Astrocyte (in vitro differentiated cells and primary cell): ENCODE measurements at regions not wholly inside any gene's neighbourhood (a gene's known extent, or its start where the extent isn't known, plus 50 kb on each side); places are given as distances from the start of the nearest gene placed in this dataset.

ENCODE experiments used
- DNase-seq: peaks from one replicate; pipeline ENCODE4 v3.0.0-alpha.2; 2010; ENCODE audit warnings: low read depth
- FAIRE-seq: peaks from 2 replicates; lab custom pipeline; 2011; peaks lifted over from hg19 to GRCh38; lab: Jason Lieb, UNC
- H2AFZ ChIP-seq: 2 replicates; pipeline ENCODE4 v1.6.0; 2012; ENCODE audit warnings: low read depth, low read length, inconsistent platforms
- H3K27ac ChIP-seq: 2 replicates; pipeline ENCODE4 v1.5.1; 2011; ENCODE audit warnings: low read depth, low read length, inconsistent platforms
- H3K27me3 ChIP-seq: 2 replicates; pipeline ENCODE4 v1.6.0; 2011; ENCODE audit warnings: low read length, inconsistent platforms; ENCODE audit not compliant: insufficient read depth
- H3K36me3 ChIP-seq: 2 replicates; pipeline ENCODE4 v1.5.1; 2011; ENCODE audit warnings: low read length, inconsistent platforms; ENCODE audit not compliant: insufficient read depth
- H3K4me1 ChIP-seq: 2 replicates; pipeline ENCODE4 v1.5.1; 2011; ENCODE audit warnings: low read length, inconsistent platforms; ENCODE audit not compliant: insufficient read depth
- H3K4me2 ChIP-seq: 2 replicates; pipeline ENCODE4 v1.6.0; 2012; ENCODE audit warnings: low read length, inconsistent platforms
- H3K4me3 ChIP-seq: 2 replicates; pipeline ENCODE4 v1.5.1; 2011; ENCODE audit warnings: low read depth, mild to moderate bottlenecking, low read length, inconsistent platforms; ENCODE audit not compliant: insufficient read depth
- H3K79me2 ChIP-seq: 2 replicates; pipeline ENCODE4 v1.6.0; 2012; ENCODE audit warnings: mild to moderate bottlenecking, low read length, inconsistent platforms; ENCODE audit not compliant: insufficient read depth
- H3K9ac ChIP-seq: 2 replicates; pipeline ENCODE4 v1.6.0; 2012; ENCODE audit warnings: mild to moderate bottlenecking, low read length, inconsistent platforms
- H3K9me3 ChIP-seq: 2 replicates; pipeline ENCODE4 v1.5.1; 2012; ENCODE audit warnings: low read depth, mild to moderate bottlenecking, low read length, inconsistent platforms; ENCODE audit not compliant: insufficient read depth
- H4K20me1 ChIP-seq: 2 replicates; pipeline ENCODE4 v1.6.0; 2012; ENCODE audit warnings: low read length, inconsistent platforms; ENCODE audit not compliant: insufficient read depth
- H3K27ac Mint-ChIP-seq: one replicate; pipeline ENCODE4 v1.8.0; 2021; ENCODE audit warnings: mild to moderate bottlenecking, mixed read lengths; ENCODE audit not compliant: unreplicated experiment
- H3K27me3 Mint-ChIP-seq: one replicate; pipeline ENCODE4 v1.8.0; 2021; ENCODE audit warnings: low read depth, mixed read lengths; ENCODE audit not compliant: unreplicated experiment
- H3K36me3 Mint-ChIP-seq: one replicate; pipeline ENCODE4 v1.8.0; 2021; ENCODE audit warnings: low read depth, mixed read lengths; ENCODE audit not compliant: unreplicated experiment
- H3K4me1 Mint-ChIP-seq: one replicate; pipeline ENCODE4 v1.8.0; 2021; ENCODE audit warnings: low read depth, mixed read lengths; ENCODE audit not compliant: unreplicated experiment
- H3K4me3 Mint-ChIP-seq: one replicate; pipeline ENCODE4 v1.8.0; 2021; ENCODE audit warnings: mild to moderate bottlenecking, moderate library complexity, mixed read lengths; ENCODE audit not compliant: unreplicated experiment
- H3K9me3 Mint-ChIP-seq: one replicate; pipeline ENCODE4 v1.8.0; 2021; ENCODE audit warnings: mild to moderate bottlenecking, mixed read lengths; ENCODE audit not compliant: unreplicated experiment
- EZH2 ChIP-seq: IDR thresholded peaks from 2 replicates; pipeline ENCODE4 v1.6.1; 2012; ENCODE audit warnings: mild to moderate bottlenecking, low read length, inconsistent platforms; ENCODE audit not compliant: insufficient read depth
- TF ChIP-seq, protein P1 (sequence below): IDR thresholded peaks from 2 replicates; pipeline ENCODE4 v1.5.1; 2011; ENCODE audit warnings: low read depth, mild to moderate bottlenecking, inconsistent platforms, low read length, moderate library complexity; ENCODE audit not compliant: insufficient read depth

DNA sequence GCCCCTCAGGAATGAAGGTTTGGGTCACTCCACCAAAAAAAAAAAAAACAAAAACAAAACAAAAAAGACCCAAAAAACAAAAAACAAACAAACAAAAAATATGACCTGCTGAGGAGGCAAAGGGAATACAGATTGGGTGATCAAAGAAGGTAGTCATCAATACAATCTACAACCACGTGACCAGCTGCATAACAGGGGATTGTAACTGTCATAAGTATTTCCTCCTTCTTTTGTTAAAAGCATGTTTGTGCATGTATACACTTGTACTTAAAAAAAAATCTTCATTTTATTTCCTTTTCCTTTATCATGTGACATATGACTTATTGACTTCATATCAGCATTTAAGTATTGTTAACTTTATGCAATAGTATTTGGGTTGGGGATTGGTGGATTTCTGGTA lies 165.1 kb upstream of the IRS2 start:
- H3K27me3 Mint-ChIP-seq = no peaks in the 10 kb centered on the region
- Histone ChIP-seq H3K27ac (no peak overlapping the region), H3K79me2 (no peaks in the 10 kb centered on the region), H3K27me3 (no peaks in the 10 kb centered on the region), H3K36me3 (no peaks in the 10 kb centered on the region), H3K9me3 (no peaks in the 10 kb centered on the region), H3K4me2 (no peak overlapping the region), H3K4me1 (no peaks in the 10 kb centered on the region), H3K9ac (no peak overlapping the region), H2AFZ (no peak overlapping the region), H3K4me3 (no peak overlapping the region), H4K20me1 (no peaks in the 10 kb centered on the region)
- no peak overlapping the region for H3K4me3 Mint-ChIP-seq
- TF ChIP-seq, protein P1, sequence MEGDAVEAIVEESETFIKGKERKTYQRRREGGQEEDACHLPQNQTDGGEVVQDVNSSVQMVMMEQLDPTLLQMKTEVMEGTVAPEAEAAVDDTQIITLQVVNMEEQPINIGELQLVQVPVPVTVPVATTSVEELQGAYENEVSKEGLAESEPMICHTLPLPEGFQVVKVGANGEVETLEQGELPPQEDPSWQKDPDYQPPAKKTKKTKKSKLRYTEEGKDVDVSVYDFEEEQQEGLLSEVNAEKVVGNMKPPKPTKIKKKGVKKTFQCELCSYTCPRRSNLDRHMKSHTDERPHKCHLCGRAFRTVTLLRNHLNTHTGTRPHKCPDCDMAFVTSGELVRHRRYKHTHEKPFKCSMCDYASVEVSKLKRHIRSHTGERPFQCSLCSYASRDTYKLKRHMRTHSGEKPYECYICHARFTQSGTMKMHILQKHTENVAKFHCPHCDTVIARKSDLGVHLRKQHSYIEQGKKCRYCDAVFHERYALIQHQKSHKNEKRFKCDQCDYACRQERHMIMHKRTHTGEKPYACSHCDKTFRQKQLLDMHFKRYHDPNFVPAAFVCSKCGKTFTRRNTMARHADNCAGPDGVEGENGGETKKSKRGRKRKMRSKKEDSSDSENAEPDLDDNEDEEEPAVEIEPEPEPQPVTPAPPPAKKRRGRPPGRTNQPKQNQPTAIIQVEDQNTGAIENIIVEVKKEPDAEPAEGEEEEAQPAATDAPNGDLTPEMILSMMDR = no peak
- no peak for TF ChIP-seq EZH2
- H3K27ac Mint-ChIP-seq = no peak overlapping the region
- H3K36me3 Mint-ChIP-seq = no peaks in the 10 kb centered on the region
- FAIRE-seq = no peak
- no peaks in the 10 kb centered on the region for H3K9me3 Mint-ChIP-seq
- H3K4me1 Mint-ChIP-seq = peaks cover 8% of the 10 kb centered on the region
- no peak for DNase-seq

DNA sequence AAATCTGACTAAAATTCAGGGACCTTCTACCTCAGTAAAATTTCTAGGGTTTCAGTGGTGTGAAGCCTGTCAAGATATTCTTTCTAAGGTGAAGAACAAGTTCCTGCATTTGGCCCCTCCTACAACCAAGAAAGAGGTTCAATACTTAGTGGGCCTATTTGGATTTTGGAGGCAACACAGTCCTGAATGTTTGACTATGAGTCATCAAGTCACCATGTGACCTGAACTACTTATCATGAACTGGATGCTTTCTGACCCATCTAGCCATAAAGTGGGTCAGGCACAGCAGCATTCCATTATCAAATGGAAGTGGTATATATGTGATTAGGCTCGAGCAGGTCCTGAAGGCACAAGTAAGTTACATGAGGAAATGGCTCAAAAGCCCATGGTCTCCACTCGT lies 163.0 kb upstream of the IRS2 start:
- FAIRE-seq = peak; percentile 39
- H3K9me3 ChIP-seq = peaks cover 3% of the 10 kb centered on the region
- H3K4me2 ChIP-seq = no peak overlapping the region

DNA sequence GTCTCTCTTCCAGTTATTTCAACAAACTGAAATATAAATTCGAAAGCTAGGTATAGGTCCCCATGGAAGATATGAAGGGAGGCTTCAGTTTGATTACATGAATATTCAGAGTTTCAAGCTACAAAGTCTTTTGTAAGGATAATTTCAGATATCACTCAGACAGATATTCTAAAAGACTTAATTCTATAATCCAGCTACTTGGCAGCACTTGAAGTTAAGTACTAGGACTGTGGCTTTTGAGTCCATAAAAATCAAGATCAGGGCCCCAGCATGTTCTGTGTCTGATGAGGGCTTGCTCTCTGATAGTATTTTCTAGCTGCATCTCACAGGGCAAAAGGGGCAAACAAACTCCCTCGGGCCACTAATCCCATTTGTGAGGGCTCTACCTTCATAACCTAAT lies 160.6 kb upstream of the IRS2 start:
- TF ChIP-seq, protein P1 = no peak
- TF ChIP-seq EZH2 = no peak
- peaks cover 3% of the 10 kb centered on the region for H3K4me1 Mint-ChIP-seq
- Histone ChIP-seq H3K27ac (no peak overlapping the region), H3K36me3 (no peaks in the 10 kb centered on the region), H3K4me1 (no peaks in the 10 kb centered on the region), H2AFZ (no peak overlapping the region), H3K4me2 (no peak overlapping the region), H3K79me2 (no peaks in the 10 kb centered on the region), H3K4me3 (no peak overlapping the region), H3K27me3 (no peaks in the 10 kb centered on the region), H3K9me3 (peaks cover 3% of the 10 kb centered on the region), H4K20me1 (no peaks in the 10 kb centered on the region), H3K9ac (no peak overlapping the region)
- FAIRE-seq (no peak), DNase-seq (no peak)
- no peak overlapping the region for H3K4me3 Mint-ChIP-seq
- peaks cover 7% of the 10 kb centered on the region for H3K9me3 Mint-ChIP-seq
- no peaks in the 10 kb centered on the region for H3K36me3 Mint-ChIP-seq
- no peak overlapping the region for H3K27ac Mint-ChIP-seq
- H3K27me3 Mint-ChIP-seq = no peaks in the 10 kb centered on the region

More for the DNA sequence above, 163.0 kb upstream of the IRS2 start:
- H3K4me1 ChIP-seq = no peaks in the 10 kb centered on the region
- peaks cover 3% of the 10 kb centered on the region for H3K4me1 Mint-ChIP-seq
- H3K27ac ChIP-seq = no peak overlapping the region
- H3K36me3 ChIP-seq = no peaks in the 10 kb centered on the region
- H3K36me3 Mint-ChIP-seq = no peaks in the 10 kb centered on the region
- H3K27ac Mint-ChIP-seq = no peak overlapping the region
- no peaks in the 10 kb centered on the region for H3K27me3 Mint-ChIP-seq
- no peak overlapping the region for H3K4me3 Mint-ChIP-seq
- no peak overlapping the region for H3K9ac ChIP-seq
- H4K20me1 ChIP-seq = no peaks in the 10 kb centered on the region
- H3K4me3 ChIP-seq = no peak overlapping the region
- DNase-seq = no peak
- H3K27me3 ChIP-seq = no peaks in the 10 kb centered on the region
- H3K79me2 ChIP-seq = no peaks in the 10 kb centered on the region
- no peak overlapping the region for H2AFZ ChIP-seq
- TF ChIP-seq EZH2 = no peak
- TF ChIP-seq, protein P1 = no peak
- H3K9me3 Mint-ChIP-seq = peaks cover 4% of the 10 kb centered on the region
